ENCODE measurements at regions not wholly inside any gene's neighbourhood (a gene's known extent, or its start where the extent isn't known, plus 50 kb on each side); places are given as distances from the start of the nearest gene placed in this dataset.

DNA sequence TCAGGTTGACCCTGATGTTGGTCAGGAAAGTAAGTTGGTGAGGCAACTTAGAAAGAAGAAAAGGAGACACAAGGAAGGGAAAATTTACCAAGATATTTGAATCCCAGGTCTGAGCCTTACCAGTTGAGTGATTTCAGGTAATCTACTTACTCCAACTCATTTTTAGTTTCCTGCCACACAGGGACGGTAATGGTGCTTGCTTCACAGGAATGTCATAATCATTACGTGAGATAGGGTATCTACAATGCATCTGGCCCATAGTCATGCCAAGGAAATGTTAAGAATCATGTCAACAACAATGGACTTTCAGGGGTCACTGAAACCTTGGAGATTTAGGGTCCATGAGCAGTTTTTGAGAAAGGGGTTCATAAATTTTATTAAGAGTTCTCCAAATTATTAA, 195.4 kb upstream of the HHIP start:
- 0% methylated on average over 2 of the region's 2 CpGs for WGBS (ENCODE audit: low lambda C conversion rate)
- no peak overlapping the region for H3K4me3 ChIP-seq (replicated peaks in 1 of 3; ENCODE audit: insufficient read depth in 1 of 3, low read depth in 2 of 3, low read length in 3 of 3)
- no peaks in the 10 kb centered on the region for H3K4me1 ChIP-seq (ENCODE audit: insufficient read depth, low read length)
- intact Hi-C loops (cut with micrococcal nuclease; ENCODE audit: unreplicated experiment) (no loop called here), in situ Hi-C loops (cut with HindIII; ENCODE audit: extremely low pct_ligation_motif_present, low pct_unique_long_range_greater_than_20kb) (no loop called here)
- H4K20me1 ChIP-seq (ENCODE audit: insufficient read depth, low read length) = no peaks in the 10 kb centered on the region
- H3K4me2 ChIP-seq (ENCODE audit: low read depth, low read length) = no peak overlapping the region
- CTCF ChIA-PET (ENCODE audit: low intra/inter-chr PET ratio, low total read pairs) = no interaction called here
- no peaks in the 10 kb centered on the region for H3K9me3 ChIP-seq (ENCODE audit: low read length)
- TF ChIP-seq SOX6 (IDR thresholded peaks at IDR 0.05) = no peak
- TF ChIP-seq SOX6 (CRISPR knock-in tag; IDR thresholded peaks at IDR 0.05) = no peak
- TF ChIP-seq ZNF7 (CRISPR knock-in tag; IDR thresholded peaks at IDR 0.05) = no peak
- TF ChIP-seq, protein P1, sequence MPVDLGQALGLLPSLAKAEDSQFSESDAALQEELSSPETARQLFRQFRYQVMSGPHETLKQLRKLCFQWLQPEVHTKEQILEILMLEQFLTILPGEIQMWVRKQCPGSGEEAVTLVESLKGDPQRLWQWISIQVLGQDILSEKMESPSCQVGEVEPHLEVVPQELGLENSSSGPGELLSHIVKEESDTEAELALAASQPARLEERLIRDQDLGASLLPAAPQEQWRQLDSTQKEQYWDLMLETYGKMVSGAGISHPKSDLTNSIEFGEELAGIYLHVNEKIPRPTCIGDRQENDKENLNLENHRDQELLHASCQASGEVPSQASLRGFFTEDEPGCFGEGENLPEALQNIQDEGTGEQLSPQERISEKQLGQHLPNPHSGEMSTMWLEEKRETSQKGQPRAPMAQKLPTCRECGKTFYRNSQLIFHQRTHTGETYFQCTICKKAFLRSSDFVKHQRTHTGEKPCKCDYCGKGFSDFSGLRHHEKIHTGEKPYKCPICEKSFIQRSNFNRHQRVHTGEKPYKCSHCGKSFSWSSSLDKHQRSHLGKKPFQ (CRISPR knock-in tag; IDR thresholded peaks at IDR 0.05; ENCODE audit: insufficient replicate concordance) = no peak
- POLR2A ChIA-PET = no interaction called here
- FAIRE-seq (no peak), DNase-seq (ENCODE audit: low spot score) (no peak), ATAC-seq (no peak)
- no peaks in the 10 kb centered on the region for H3K79me2 ChIP-seq (ENCODE audit: insufficient read depth, low read length)
- H3K9ac ChIP-seq (ENCODE audit: insufficient read depth, low read depth, low read length) = no peak overlapping the region
- BruUV-seq (replicated peaks) = no TSS peak
- H2AFZ ChIP-seq (ENCODE audit: low read length) = no peak overlapping the region
- no peaks in the 10 kb centered on the region for H3K36me3 ChIP-seq (replicated peaks in 1 of 2; ENCODE audit: control insufficient read depth in 1 of 2, insufficient read depth in 2 of 2, low read length in 2 of 2)
- H3K27me3 ChIP-seq (ENCODE audit: control insufficient read depth in 1 of 2, insufficient read depth in 2 of 2, low read length in 2 of 2) = no peaks in the 10 kb centered on the region
- no peak overlapping the region for H3K27ac ChIP-seq (ENCODE audit: extremely low read length, insufficient read depth, low read length)

DNA sequence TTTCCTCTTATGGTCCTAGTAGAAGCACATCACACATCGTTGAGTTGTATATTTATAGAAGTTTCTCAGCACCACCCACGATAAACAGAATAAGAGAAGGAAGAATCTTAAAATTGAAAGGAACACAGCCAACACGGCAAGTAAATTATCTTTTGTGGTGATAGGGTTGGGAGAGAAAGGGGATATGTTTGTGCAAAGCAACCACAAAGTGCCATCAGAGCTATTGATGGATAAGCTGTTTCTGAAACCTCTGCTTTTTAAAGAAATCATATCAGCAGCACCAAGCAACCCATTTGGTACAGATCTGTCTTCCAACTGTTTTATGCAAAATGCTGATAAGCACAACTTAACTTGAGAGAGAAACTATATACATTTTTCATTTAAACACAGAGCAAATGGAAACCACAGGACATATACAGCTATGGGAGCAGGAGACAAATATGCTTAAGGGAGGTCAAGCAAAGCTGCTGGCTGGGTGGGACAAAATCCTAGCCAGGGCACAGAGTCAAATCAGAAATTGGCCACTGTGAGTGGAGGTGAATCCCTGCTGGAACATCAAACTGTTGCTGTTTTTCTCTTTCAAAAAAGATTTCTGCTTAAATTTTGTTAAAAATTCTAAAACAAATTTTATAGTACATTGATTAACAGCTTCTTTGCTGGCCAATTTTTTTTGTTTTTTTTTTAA, 194.0 kb upstream of the HHIP start:
- Histone ChIP-seq H3K36me3 (replicated peaks in 1 of 2; ENCODE audit: control insufficient read depth in 1 of 2, insufficient read depth in 2 of 2, low read length in 2 of 2) (no peaks in the 10 kb centered on the region), H3K4me3 (replicated peaks in 1 of 3; ENCODE audit: insufficient read depth in 1 of 3, low read depth in 2 of 3, low read length in 3 of 3) (no peak overlapping the region), H3K4me2 (ENCODE audit: low read depth, low read length) (no peak overlapping the region), H2AFZ (ENCODE audit: low read length) (no peak overlapping the region), H4K20me1 (ENCODE audit: insufficient read depth, low read length) (no peaks in the 10 kb centered on the region), H3K4me1 (ENCODE audit: insufficient read depth, low read length) (no peaks in the 10 kb centered on the region), H3K9ac (ENCODE audit: insufficient read depth, low read depth, low read length) (no peak overlapping the region), H3K9me3 (ENCODE audit: low read length) (no peaks in the 10 kb centered on the region), H3K27me3 (ENCODE audit: control insufficient read depth in 1 of 2, insufficient read depth in 2 of 2, low read length in 2 of 2) (no peaks in the 10 kb centered on the region), H3K27ac (ENCODE audit: extremely low read length, insufficient read depth, low read length) (no peak overlapping the region), H3K79me2 (ENCODE audit: insufficient read depth, low read length) (no peaks in the 10 kb centered on the region)
- FAIRE-seq (no peak), DNase-seq (ENCODE audit: low spot score) (no peak), ATAC-seq (no peak)
- intact Hi-C loops (cut with micrococcal nuclease; ENCODE audit: unreplicated experiment) = no loop called here
- WGBS (ENCODE audit: low lambda C conversion rate) = 1% methylated on average over 3 of the region's 3 CpGs
- no TSS peak for BruUV-seq (replicated peaks)
- ChIA-PET POLR2A (no interaction called here), CTCF (ENCODE audit: low intra/inter-chr PET ratio, low total read pairs) (no interaction called here)
- in situ Hi-C loops (cut with HindIII; ENCODE audit: extremely low pct_ligation_motif_present, low pct_unique_long_range_greater_than_20kb) = no loop called here
- TF ChIP-seq SIN3B (IDR thresholded peaks at IDR 0.05; ENCODE audit: low read length) (no peak), ZC3H4 (CRISPR knock-in tag; IDR thresholded peaks at IDR 0.05; ENCODE audit: borderline replicate concordance) (no peak), MAFG (CRISPR knock-in tag; IDR thresholded peaks at IDR 0.05) (no peak), MBNL3 (CRISPR knock-in tag; conservative IDR thresholded peaks at IDR 0.05) (no peak), KDM3A (CRISPR knock-in tag; IDR thresholded peaks at IDR 0.05; ENCODE audit: low read depth) (no peak), HMG20B (CRISPR knock-in tag; conservative IDR thresholded peaks at IDR 0.05) (no peak), ZNF547 (CRISPR knock-in tag; IDR thresholded peaks at IDR 0.05) (no peak), ISL2 (CRISPR knock-in tag; IDR thresholded peaks at IDR 0.05) (no peak), CBX5 (CRISPR knock-in tag; IDR thresholded peaks at IDR 0.05; ENCODE audit: borderline replicate concordance) (no peak), ZNF839 (CRISPR knock-in tag; IDR thresholded peaks at IDR 0.05; ENCODE audit: borderline replicate concordance) (no peak), MYNN (CRISPR knock-in tag; IDR thresholded peaks at IDR 0.05; ENCODE audit: low read depth) (no peak), SP5 (CRISPR knock-in tag; IDR thresholded peaks at IDR 0.05; ENCODE audit: borderline replicate concordance, low read depth) (no peak), DR1 (CRISPR knock-in tag; IDR thresholded peaks at IDR 0.05) (no peak), ZNF749 (CRISPR knock-in tag; IDR thresholded peaks at IDR 0.05; ENCODE audit: borderline replicate concordance) (no peak)
- TF ChIP-seq, protein P2, sequence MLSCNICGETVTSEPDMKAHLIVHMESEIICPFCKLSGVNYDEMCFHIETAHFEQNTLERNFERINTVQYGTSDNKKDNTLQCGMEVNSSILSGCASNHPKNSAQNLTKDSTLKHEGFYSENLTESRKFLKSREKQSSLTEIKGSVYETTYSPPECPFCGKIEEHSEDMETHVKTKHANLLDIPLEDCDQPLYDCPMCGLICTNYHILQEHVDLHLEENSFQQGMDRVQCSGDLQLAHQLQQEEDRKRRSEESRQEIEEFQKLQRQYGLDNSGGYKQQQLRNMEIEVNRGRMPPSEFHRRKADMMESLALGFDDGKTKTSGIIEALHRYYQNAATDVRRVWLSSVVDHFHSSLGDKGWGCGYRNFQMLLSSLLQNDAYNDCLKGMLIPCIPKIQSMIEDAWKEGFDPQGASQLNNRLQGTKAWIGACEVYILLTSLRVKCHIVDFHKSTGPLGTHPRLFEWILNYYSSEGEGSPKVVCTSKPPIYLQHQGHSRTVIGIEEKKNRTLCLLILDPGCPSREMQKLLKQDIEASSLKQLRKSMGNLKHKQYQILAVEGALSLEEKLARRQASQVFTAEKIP (CRISPR knock-in tag; IDR thresholded peaks at IDR 0.05; ENCODE audit: borderline replicate concordance) = no peak
